ENCODE measurements at regions not wholly inside any gene's neighbourhood (a gene's known extent, or its start where the extent isn't known, plus 50 kb on each side); places are given as distances from the start of the nearest gene placed in this dataset.
"Not testable (repeated sequence)": the region's sequence is repeated elsewhere in the genome, so short reads cannot be mapped to it uniquely, and the experiment has no call there.

- DNase-seq = no peak
- intact Hi-C loops (cut with DNase I) = no loop called here
Measured at GRCh38 chr5:112532654-112533360, 113.7 kb upstream of the EPB41L4A start.

- intact Hi-C loops (cut with DNase I) = no loop called here
- DNase-seq = no peak
Measured at GRCh38 chr5:112533362-112533761, 114.3 kb upstream of the EPB41L4A start.

- intact Hi-C loops (cut with DNase I) = no loop called here
- no peak for DNase-seq
Measured at GRCh38 chr5:112534067-112534583, 115.0 kb upstream of the EPB41L4A start.

GRCh38 chr5:112534611-112535255 is 115.7 kb upstream of the EPB41L4A start:
- intact Hi-C loops (cut with DNase I) = no loop called here
- no peak for DNase-seq

GRCh38 chr5:112535356-112535755 is 116.3 kb upstream of the EPB41L4A start:
- intact Hi-C loops (cut with DNase I) = no loop called here

GRCh38 chr5:112544558-112544957 is 125.5 kb upstream of the EPB41L4A start:
- DNase-seq; intact Hi-C loops (cut with DNase I): not testable (repeated sequence)

More at GRCh38 chr5:112535356-112535755, 116.3 kb upstream of the EPB41L4A start:
- DNase-seq = no peak

- DNase-seq = no peak
- intact Hi-C loops (cut with DNase I) = no loop called here
Measured at GRCh38 chr5:112546946-112547592, 128.0 kb upstream of the EPB41L4A start.

GRCh38 chr5:112548246-112548881 is 129.3 kb upstream of the EPB41L4A start:
- intact Hi-C loops (cut with DNase I) = no loop called here
- no peak for DNase-seq

GRCh38 chr5:112549127-112549526 is 130.1 kb upstream of the EPB41L4A start:
- DNase-seq = no peak
- intact Hi-C loops (cut with DNase I) = no loop called here

- no peak for DNase-seq
- intact Hi-C loops (cut with DNase I) = loop anchor here (2.0 to 5.0 kb wide), 3 partner anchors 58 to 373 kb away; partner anchors contain the start of gene REEP5
Measured at GRCh38 chr5:112549605-112550166, 130.6 kb upstream of the EPB41L4A start.

- DNase-seq = peak in 2 of 10 donors; percentile 20 to 45
- intact Hi-C loops (cut with DNase I) = loop anchor here (1.0 to 5.0 kb wide), 4 partner anchors 56 to 371 kb away; partner anchors contain the start of gene REEP5
Measured at GRCh38 chr5:112551419-112552032, 132.4 kb upstream of the EPB41L4A start.

- intact Hi-C loops (cut with DNase I) = loop anchor here (5.0 kb wide), 2 partner anchors 55 to 295 kb away; no protein-coding TSS in a partner anchor
- no peak for DNase-seq
Measured at GRCh38 chr5:112552216-112552615, 133.1 kb upstream of the EPB41L4A start.

- intact Hi-C loops (cut with DNase I) = loop anchor here (5.0 kb wide), 2 partner anchors 55 to 295 kb away; no protein-coding TSS in a partner anchor
Measured at GRCh38 chr5:112552791-112553190, 133.7 kb upstream of the EPB41L4A start.

GRCh38 chr5:112554101-112554977 is 135.3 kb upstream of the EPB41L4A start:
- peak in 9 of 10 donors; percentile 31 to 91 (median 49) for DNase-seq
- intact Hi-C loops (cut with DNase I) = loop anchor here (5.0 kb wide), 2 partner anchors 53 to 293 kb away; no protein-coding TSS in a partner anchor

More at GRCh38 chr5:112552791-112553190, 133.7 kb upstream of the EPB41L4A start:
- DNase-seq = no peak

GRCh38 chr5:112555197-112555596 is 136.1 kb upstream of the EPB41L4A start:
- intact Hi-C loops (cut with DNase I) = no loop called here

GRCh38 chr5:112555691-112556090 is 136.6 kb upstream of the EPB41L4A start:
- intact Hi-C loops (cut with DNase I) = no loop called here
- no peak for DNase-seq

More at GRCh38 chr5:112555197-112555596, 136.1 kb upstream of the EPB41L4A start:
- no peak for DNase-seq

GRCh38 chr5:112559501-112559900 is 140.4 kb upstream of the EPB41L4A start:
- intact Hi-C loops (cut with DNase I) = not testable (repeated sequence)

GRCh38 chr5:112560371-112560770 is 141.3 kb upstream of the EPB41L4A start:
- no peak for DNase-seq
- intact Hi-C loops (cut with DNase I) = no loop called here

More at GRCh38 chr5:112559501-112559900, 140.4 kb upstream of the EPB41L4A start:
- not testable (repeated sequence) for DNase-seq

All from posterior cingulate gyrus (tissue), 11 donors.